GM19468 (cell line): ENCODE measurements at regions not wholly inside any gene's neighbourhood (a gene's known extent, or its start where the extent isn't known, plus 50 kb on each side); places are given as distances from the start of the nearest gene placed in this dataset.
"Not testable (repeated sequence)": the region's sequence is repeated elsewhere in the genome, so short reads cannot be mapped to it uniquely, and the experiment has no call there.

ENCODE experiments used
- ATAC-seq: cut with Tn5 transposase; IDR thresholded peaks from one replicate; pipeline ENCODE4 v1.9.1; 2021; ENCODE audit warnings: mild to moderate bottlenecking, moderate library complexity, moderate number of reproducible peaks; ENCODE audit not compliant: unreplicated experiment; ENCODE audit errors: extremely low read depth

DNA sequence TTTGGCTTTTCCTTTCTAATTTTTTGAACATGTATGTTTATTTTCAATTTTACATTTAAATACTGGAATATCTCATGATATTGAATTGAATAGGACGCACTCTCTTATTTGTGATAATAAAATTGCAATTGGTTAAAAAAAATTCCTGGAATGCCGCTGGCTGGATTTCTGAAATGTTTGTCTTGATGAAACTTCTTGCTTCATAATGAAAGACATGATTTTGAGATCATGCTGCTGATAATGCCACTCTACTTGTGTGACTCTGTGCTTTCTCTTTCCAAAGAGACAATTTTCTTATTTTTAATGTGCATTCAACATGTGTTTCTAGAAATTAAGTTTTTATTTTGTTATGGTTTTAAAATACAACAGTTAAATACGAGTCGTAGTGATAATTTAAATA lies 465.7 kb upstream of the FAR2 start:
- ATAC-seq, result no peak

DNA sequence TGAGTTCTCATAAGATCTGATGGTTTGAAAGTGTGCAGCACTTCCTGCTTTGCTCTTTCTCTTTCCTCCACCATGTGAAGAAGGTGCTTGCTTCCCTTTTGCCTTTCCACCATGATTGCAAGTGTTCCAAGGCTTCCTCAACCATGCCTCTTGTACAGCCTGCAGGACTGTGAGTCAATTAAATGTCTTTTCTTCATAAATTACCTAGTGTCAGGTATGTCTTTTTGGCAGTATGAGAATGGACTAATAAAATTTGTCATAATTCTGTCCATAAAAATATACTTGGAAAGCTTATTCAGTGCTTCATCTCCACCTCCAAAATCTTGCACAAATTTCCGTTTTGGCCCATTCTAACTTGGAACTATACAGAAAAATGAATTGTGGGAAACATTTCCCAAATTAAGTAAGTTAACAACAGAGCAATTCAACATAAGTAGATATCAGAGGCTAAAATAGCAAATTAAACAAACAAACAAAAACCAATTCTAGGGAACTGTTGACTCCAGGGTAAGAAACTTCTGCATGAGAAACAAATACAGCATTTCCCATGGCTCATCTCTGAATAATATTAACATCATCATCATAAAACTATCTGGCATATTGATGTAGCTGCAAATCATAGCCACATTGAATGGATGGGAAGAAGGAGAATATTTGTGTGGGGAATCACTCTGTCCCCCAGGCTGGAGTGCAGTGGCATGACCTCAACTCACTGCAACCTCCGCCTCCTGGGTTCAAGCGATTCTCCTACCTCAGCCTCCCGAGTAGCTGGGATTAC lies 459.5 kb upstream of the FAR2 start:
- ATAC-seq, result no peak

DNA sequence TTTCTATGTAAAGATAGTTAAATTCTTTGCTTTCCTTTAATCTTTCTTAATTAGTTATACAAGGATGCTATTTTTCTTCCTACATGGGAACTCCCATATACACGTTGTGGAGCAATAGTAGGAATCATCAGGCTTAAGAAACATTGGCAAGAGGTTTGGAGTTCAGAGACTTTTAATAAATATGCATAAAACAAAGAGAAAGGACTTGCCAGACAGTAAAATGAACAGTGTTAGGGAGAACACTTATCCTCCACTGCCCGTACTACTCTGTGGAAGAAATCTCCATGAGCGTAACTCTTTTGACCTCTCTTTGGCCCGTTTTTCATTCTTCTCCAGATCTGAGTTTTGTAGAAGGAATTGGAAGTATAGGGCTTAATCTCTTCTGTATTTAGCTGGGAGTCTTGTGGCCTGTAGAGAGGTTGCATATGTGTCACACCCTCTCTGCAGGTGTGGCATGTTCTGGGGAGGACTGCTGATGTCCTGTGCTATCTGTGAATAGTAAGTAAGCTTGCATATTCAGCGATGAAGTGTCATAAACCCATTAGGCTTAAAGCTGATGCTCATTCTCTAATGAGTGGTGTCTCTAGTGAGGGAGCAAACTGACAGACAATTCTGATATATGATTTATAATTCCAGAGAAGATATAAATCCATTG lies 455.4 kb upstream of the FAR2 start:
- ATAC-seq, result no peak

DNA sequence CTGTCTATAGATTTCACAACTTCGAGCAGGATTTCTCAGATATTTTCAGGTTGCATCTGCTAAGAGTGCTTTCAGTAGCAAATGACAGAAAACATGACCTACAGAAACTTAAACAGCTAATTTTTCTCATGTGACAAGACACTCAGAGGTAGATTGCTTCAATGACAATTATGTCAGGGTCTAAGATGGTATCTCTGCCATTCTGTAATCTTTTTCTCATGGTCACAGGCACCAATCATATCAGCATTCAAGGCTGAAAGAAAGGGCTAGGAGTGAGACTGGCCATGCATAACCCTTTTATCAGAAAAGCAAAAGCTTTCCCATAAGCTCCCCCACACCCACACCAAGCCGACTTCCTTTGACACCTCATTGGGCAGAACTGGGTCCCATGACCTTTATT lies 450.5 kb upstream of the FAR2 start:
- no peak for ATAC-seq

GRCh38 chr12:28699029-28699428 lies 450.0 kb upstream of the FAR2 start:
- ATAC-seq, result no peak

- no peak for ATAC-seq
Measured at GRCh38 chr12:28700161-28700560, 448.9 kb upstream of the FAR2 start.

DNA sequence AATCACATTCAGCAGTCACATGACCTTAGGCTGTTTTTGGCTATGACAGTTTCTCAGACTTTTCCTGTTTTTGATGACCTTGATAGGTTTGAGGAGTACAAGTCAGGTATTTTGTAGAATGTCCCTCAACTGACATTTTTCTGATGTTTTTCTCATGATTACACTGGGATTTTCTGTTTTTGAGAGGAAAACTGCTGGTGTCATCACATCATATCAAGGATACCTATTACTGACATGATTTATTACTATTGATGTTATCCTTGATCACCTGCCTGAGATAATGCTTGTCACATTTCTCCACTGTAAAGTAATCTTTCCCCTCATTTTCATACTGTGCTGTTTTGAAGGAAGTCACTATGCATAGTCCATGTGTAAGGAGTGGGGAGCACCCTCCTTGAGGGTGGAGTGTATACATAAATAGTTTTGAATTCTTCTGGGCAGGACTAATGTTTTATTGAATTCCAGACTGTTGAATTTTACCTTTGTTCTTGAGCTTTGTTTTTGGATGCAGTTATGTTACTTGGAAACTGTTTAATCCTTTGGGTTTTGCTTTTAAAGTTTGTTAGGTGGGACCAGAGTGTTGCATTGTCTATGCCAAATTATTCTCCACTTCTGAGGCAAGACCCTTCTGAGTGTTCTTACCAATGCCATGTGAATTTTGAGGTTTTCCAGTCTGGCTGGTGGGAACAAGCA lies 444.5 kb upstream of the FAR2 start:
- no peak for ATAC-seq

- no peak for ATAC-seq
Measured at GRCh38 chr12:28708918-28709371, 440.1 kb upstream of the FAR2 start.

GRCh38 chr12:28709986-28710685 lies 438.9 kb upstream of the FAR2 start:
- no peak for ATAC-seq

- ATAC-seq, result no peak
Measured at GRCh38 chr12:28710882-28711281, 438.2 kb upstream of the FAR2 start.

- no peak for ATAC-seq
Measured at GRCh38 chr12:28711421-28711820, 437.7 kb upstream of the FAR2 start.

DNA sequence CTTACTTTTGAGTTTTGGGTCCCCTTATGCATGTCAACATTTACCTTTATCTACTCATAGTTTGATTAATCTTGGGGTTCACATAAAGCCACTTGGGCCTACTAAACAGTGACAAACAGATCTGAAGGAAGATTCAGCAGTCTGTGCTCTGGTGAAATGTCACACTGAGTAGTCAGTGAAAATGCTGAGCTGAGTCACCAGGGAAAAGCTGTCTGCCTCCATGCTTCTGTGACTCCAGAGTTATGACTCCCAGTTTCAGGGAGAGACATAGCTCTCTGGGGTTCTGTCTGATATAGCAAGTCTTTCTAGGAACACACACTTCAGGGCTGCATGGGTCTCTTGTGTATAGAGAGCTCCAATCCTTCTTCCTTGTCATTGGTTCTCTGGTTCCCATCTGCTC lies 406.3 kb upstream of the FAR2 start:
- ATAC-seq, result no peak

GRCh38 chr12:28746734-28747325 lies 402.2 kb upstream of the FAR2 start:
- ATAC-seq, result no peak

DNA sequence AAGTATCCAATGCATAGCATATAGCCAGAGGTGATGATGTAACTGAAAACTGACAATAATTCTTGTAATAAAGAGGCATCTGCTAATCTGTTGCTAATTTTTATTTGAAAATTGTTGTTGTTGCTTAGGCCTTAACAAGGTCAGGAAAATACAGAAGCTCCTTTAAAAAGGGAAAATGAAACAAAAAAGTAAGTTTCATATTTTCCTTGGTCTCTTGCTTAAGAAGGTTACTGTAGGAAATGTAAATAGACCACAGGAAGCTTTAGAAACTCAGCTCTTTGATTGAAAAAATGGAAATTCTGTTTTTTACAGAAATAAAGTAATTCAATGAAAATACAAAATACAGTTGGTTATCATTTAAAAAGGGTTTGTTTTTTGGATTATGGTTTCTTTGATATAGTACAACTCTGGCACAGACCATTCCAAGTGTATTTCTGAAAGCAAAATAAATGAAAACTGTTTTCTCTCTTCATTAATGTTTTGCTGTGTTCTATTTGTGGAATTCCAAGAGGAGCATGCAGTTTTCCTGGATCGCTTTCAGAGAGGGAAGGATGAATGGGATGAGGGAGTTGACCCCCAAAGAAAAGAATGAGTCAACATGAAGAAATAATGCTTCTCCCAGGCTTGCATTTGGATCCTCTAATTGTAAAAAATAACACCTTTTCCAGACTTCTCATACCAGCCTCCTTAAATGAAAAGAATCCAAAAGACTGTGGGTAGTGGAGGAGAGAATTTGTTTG lies 398.0 kb upstream of the FAR2 start:
- no peak for ATAC-seq

GRCh38 chr12:28755027-28755426 lies 394.1 kb upstream of the FAR2 start:
- no peak for ATAC-seq

- ATAC-seq, result no peak
Measured at GRCh38 chr12:28759333-28759732, 389.7 kb upstream of the FAR2 start.

- ATAC-seq, result not testable (repeated sequence)
Measured at GRCh38 chr12:28760040-28760903, 388.8 kb upstream of the FAR2 start.

DNA sequence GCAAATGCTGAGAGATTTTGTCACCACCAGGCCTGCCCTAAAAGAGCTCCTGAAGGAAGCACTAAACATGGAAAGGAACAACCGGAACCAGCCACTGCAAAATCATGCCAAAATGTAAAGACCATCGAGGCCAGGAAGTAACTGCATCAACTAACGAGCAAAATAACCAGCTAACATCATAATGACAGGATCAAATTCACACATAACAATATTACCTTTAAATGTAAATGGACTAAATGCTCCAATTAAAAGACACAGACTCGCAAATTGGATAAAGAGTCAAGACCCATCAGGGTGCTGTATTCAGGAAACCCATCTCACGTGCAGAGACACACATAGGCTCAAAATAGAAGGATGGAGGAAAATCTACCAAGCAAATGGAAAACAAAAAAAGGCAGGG lies 387.2 kb upstream of the FAR2 start:
- not testable (repeated sequence) for ATAC-seq

DNA sequence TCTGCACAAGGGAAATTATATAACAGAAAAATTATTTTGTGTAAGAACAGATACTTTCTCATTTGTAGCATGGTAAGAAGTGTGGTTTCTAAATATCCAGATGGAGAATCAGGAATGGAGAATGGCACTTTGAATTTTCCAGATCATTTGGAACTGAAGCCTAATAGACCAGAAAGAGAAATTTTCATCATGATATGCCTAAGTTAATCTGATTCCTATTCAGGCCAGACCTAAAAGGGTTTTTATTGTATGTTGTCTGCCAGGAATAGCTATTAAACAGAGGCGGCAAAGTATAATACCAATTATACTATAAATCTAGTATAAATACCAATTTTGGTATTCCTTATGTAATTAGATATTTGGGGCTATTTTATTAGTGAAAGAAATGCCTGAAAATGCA lies 382.7 kb upstream of the FAR2 start:
- ATAC-seq, result no peak
